AG10803 (cell line): ENCODE measurements at regions not wholly inside any gene's neighbourhood (a gene's known extent, or its start where the extent isn't known, plus 50 kb on each side); places are given as distances from the start of the nearest gene placed in this dataset.

ENCODE experiments used
- DNase-seq: peaks from one replicate; pipeline ENCODE4 v3.0.0; 2010; ENCODE audit warnings: low read depth
- H3K4me3 ChIP-seq: 2 replicates; pipeline ENCODE4 v1.5.1; 2011; ENCODE audit warnings: mild to moderate bottlenecking, low read length, control low read depth
- TF ChIP-seq, protein P1 (sequence below): conservative IDR thresholded peaks from 2 replicates; pipeline ENCODE4 v1.5.1; 2011; ENCODE audit warnings: mild to moderate bottlenecking, low read length, control low read depth, inconsistent platforms

DNA sequence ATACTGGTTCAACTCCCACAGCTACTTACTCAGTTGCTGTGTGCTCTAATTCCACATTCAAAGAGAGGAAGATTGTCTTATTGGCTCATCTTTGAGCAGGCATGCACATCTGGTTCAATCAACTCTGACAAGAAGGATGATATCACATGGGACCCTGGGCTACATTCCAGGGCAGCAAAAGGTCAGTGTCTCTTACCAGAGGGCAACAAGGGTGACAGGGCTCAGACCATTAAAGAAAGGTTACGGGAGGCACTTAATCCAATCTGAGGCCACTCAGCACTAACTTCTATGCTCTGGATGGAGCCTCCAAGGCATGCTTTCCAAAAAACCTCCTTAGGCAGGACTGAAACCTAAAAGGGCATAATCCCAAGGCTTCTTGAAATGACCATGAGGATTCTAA is 549.4 kb upstream of the API5 start:
- no peak for DNase-seq
- no peak overlapping the region for H3K4me3 ChIP-seq
- TF ChIP-seq, protein P1, sequence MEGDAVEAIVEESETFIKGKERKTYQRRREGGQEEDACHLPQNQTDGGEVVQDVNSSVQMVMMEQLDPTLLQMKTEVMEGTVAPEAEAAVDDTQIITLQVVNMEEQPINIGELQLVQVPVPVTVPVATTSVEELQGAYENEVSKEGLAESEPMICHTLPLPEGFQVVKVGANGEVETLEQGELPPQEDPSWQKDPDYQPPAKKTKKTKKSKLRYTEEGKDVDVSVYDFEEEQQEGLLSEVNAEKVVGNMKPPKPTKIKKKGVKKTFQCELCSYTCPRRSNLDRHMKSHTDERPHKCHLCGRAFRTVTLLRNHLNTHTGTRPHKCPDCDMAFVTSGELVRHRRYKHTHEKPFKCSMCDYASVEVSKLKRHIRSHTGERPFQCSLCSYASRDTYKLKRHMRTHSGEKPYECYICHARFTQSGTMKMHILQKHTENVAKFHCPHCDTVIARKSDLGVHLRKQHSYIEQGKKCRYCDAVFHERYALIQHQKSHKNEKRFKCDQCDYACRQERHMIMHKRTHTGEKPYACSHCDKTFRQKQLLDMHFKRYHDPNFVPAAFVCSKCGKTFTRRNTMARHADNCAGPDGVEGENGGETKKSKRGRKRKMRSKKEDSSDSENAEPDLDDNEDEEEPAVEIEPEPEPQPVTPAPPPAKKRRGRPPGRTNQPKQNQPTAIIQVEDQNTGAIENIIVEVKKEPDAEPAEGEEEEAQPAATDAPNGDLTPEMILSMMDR, result no peak

DNA sequence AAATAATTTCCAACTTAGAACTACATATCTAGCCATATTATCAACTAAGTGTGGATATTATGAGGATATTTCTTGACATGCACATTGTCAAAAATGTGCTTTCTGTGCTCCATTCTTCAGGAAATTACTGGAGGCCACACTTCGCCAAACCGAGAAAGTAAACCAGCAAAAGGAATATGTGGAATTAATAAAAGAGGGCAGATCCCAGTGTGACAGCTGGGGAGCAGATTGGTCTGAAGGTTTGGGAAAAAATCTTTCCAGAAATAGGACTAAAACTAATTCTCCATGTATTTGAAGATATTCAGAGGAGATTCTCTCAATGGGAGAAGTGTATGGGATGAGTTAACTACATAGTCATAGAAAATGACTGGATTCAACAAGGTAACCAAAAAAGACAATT is 546.9 kb upstream of the API5 start:
- no peak for DNase-seq
- no peak overlapping the region for H3K4me3 ChIP-seq
- TF ChIP-seq, protein P1, result no peak

DNA sequence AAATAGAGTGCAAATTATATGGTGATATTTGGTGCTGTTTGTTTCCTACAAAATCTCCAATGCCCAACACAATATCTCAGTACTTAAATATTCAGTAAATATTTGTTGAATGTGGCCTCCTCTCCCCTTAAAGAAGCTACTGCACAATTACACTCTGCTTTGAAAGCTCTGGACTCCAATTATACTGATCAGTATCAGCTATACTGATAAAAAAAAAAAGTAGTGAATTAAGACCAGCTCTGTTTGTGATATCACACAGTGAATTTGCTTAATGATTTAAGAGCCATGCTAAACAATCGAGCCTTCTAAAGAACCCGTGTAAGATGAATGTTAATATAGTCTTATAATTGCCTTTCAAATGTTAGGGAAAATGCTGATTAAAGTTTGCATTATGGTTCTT is 543.2 kb upstream of the API5 start:
- TF ChIP-seq, protein P1, result no peak
- H3K4me3 ChIP-seq, result no peak overlapping the region
- DNase-seq, result no peak

DNA sequence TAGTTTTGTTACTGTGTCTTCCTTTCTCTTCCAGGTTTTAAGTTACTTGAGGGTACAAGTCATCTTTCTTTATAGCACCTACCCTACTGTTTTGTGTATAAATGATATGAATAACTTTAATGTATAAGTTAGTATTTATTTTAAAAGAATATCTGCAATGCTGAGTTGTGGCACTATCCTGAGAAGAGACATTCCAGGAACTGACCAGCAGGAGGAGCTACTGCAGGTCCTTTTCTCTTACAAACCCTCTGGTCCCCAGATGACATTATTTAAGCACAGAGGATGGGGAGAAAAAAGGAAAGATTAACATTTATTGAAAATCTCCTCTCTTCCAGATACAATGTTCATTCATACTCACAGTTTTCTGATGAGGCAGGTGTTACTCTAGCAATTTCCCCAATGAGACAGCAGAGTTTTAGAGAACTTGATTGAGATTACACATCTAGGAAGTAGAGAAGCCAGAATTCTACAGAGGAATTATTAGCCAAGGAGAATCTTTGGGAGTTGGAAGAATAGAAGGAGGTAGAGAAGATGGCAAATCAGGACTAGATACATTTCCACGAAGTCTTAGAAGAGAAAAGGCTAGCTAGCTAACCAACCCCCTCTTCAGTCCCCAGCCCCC is 541.2 kb upstream of the API5 start:
- peak; percentile 26 for DNase-seq
- TF ChIP-seq, protein P1, result peak; percentile 69
- H3K4me3 ChIP-seq, result no peak overlapping the region

DNA sequence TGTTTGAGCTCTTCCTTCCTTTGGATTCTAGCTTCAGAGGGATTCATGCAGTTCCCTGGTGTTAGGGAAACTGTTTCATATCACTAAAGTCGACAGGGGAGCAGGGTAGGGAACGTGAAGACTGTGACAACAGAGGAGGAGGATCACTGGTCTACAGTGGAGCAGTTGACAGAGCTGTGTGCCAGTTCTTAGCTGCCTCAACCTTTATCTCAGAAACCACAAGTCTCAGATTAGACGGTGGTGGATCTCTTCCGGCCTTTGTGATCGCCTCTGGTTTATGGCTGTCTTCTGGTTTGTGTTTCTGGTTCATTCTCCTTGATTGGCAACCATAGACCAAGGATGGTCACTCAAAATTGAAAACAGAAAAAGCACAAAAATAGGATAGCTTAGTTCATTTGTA is 538.9 kb upstream of the API5 start:
- no peak for DNase-seq
- no peak overlapping the region for H3K4me3 ChIP-seq
- TF ChIP-seq, protein P1, result no peak

DNA sequence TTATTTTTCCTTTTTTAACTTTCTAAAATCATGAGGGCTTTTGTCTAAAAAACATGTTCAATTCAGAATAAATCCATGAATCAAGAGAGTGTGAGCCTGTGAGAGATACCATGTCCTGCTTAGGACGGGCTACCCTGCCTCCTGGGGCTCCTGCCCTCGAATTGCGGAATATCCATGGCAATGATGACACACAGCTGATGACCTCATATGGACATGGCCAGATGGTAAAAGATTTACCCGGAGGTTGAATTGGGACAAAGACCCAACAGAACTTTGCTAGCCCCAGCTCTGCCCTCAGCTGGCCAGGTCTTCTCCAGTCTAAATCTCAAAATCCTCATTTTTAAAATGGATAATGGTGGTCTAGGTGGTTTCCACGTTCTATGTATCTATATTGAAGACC is 538.1 kb upstream of the API5 start:
- no peak overlapping the region for H3K4me3 ChIP-seq
- DNase-seq, result no peak
- TF ChIP-seq, protein P1, result no peak

DNA sequence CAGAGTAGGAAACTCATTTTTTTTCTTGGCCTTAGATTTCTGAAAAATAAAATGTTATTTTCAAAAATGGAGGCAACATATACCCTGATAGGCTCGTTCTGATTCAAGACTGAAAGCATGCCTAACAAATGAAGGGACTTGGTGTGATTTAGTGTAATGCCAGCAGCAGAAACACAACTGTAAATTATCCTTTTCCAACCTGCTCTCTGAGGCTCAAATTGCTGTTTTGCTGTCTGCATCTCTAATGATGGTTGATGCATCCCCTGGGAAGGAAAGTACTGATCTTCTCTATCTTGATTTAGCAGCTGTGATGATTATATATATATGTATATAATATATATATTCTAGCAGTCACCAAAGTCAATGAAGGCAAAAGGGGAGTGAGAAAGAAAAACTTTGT is 537.2 kb upstream of the API5 start:
- TF ChIP-seq, protein P1, result no peak
- no peak for DNase-seq
- no peak overlapping the region for H3K4me3 ChIP-seq
